Dendritic cell treated with granulocyte-macrophage colony-stimulating factor and Interleukin-4, amounts not matched to agents 40 ng/mL and 50 ng/mL, for 4 days (primary cell): ENCODE measurements at regions not wholly inside any gene's neighbourhood (a gene's known extent, or its start where the extent isn't known, plus 50 kb on each side); places are given as distances from the start of the nearest gene placed in this dataset.

Experiments used
- H3K27ac Mint-ChIP-seq: one replicate; pipeline ENCODE4 v1.8.0; 2022; ENCODE audit warnings: mild to moderate bottlenecking, mixed read lengths
- H3K27me3 Mint-ChIP-seq: one replicate; pipeline ENCODE4 v1.8.0; 2022; ENCODE audit warnings: mild to moderate bottlenecking, mixed read lengths
- H3K36me3 Mint-ChIP-seq: one replicate; pipeline ENCODE4 v1.8.0; 2022; ENCODE audit warnings: low read depth, mixed read lengths
- H3K4me1 Mint-ChIP-seq: one replicate; pipeline ENCODE4 v1.8.0; 2022; ENCODE audit warnings: low read depth, mixed read lengths
- H3K4me3 Mint-ChIP-seq: one replicate; pipeline ENCODE4 v1.8.0; 2022; ENCODE audit warnings: mild to moderate bottlenecking, moderate library complexity, mixed read lengths
- H3K9me3 Mint-ChIP-seq: one replicate; pipeline ENCODE4 v1.8.0; 2022; ENCODE audit warnings: mixed read lengths
- intact Hi-C: fragments of 100-400 bp; cut with micrococcal nuclease; formaldehyde crosslinking; loops from one replicate; pipeline ENCODE4 v1.15.0; 2022

DNA sequence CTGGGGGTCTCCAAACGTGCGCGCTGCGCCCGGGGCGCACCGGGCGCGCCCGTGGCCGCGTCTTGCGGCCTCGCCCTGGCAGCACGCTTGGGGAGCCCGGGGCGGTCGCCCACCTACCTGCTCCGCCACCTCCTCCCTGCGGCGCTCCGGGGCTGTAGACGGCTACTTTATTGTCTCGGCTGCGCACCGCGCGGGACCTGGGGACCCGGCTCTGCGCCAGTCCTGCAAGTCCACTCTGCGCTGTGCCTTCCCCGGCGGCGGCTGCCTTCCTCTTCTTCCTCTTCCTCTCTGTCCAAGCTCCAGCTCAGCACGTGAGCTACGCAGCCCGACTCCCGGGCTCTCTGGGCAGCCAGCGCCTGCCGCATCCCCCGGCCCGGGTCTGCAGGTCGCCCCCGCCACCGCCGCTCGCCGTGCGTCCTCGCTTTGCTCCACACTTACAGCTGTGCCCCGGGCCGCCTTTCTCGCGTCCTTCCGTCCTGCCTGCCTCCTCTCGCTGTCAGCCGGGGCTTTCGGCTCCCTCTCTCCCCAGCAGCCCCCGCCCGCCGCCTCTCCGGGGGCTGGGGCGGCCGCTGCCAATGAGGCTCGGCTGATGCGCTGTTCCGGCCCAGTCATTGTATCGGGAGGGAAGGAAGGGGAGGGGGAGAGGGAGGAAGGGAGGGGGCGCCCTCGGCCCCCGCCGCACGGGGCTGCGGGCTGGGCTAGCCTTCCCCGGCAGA, 156.4 kb upstream of the FRMD4B start:
- H3K27ac Mint-ChIP-seq: peak overlapping the region; percentile 95
- H3K27me3 Mint-ChIP-seq: peaks cover 4% of the 10 kb centered on the region
- peaks cover 27% of the 10 kb centered on the region for H3K36me3 Mint-ChIP-seq
- peak overlapping the region; percentile 98 for H3K4me3 Mint-ChIP-seq
- peaks cover 53% of the 10 kb centered on the region for H3K4me1 Mint-ChIP-seq
- intact Hi-C loops: loop anchor here (5.0 kb wide), 2 partner anchors 45 to 105 kb away; no protein-coding TSS in a partner anchor
- H3K9me3 Mint-ChIP-seq: no peaks in the 10 kb centered on the region

DNA sequence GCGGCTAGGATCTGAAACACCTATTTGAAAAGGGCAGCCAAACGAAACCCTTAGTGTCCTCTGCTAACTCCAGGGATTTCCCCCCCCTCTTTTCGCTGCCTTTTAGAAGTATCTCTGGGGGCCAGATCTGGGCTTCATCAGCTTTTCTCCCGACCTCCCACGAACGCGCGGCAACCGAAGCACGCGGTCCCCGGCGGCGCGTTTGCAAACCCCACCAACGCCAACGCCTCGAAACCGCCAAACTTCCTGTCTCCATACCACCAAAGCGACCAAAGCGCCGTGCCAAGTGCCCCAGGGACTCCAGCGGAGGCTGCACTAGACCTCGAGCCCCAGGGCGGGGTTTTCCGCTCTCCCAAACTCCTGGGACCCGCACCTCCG, 155.8 kb upstream of the FRMD4B start:
- Mint-ChIP-seq H3K27me3 (peaks cover 4% of the 10 kb centered on the region), H3K4me1 (peaks cover 53% of the 10 kb centered on the region)

DNA sequence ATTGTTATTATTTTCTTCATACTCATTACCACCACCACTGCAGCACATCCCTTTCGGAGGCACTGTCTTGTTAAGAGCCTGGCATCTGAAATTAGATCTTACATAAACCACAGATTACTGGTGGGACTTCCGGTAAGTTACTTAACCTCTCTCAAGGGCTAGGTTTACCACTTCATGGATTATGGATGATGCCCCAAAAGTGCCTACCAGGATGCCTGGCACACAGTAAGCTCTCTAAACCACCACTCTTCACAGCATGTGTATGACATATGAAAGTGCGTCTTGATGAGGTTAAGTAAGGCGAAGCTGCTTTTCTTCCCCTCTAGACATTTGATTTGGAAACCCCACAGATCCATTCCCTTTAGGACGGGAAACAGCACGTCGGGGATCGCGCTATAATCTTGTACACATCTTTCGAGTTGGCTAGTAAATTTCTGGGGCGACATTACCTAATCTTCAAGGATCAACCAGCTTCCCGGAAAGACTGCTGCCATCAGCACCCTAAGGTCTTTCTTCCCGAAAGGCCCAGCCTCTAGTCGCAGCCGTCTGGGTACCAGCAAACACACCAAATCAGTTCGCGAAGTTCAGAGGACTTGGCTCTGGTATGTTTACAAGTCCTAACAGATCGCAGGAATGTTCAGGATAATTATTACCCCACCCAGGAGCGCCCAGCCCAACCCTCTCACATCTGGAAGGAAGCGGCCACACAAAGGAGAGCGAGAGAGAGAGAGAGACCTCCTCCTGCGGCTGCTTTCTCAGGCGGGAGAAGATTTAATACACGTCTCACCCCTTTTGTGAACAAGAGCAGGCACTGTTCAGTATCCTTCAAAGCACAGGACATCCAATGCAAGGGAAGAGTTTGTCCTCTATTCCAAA, 155.1 kb upstream of the FRMD4B start:
- intact Hi-C loops: loop anchor here (5.0 kb wide), 2 partner anchors 44 to 104 kb away; no protein-coding TSS in a partner anchor
- Mint-ChIP-seq H3K27me3 (peaks cover 4% of the 10 kb centered on the region), H3K36me3 (peaks cover 32% of the 10 kb centered on the region), H3K4me1 (peaks cover 53% of the 10 kb centered on the region), H3K9me3 (no peaks in the 10 kb centered on the region), H3K4me3 (peak overlapping the region; percentile 98), H3K27ac (peak overlapping the region; percentile 95)

More for the DNA sequence above, 155.8 kb upstream of the FRMD4B start:
- Mint-ChIP-seq H3K4me3 (peak overlapping the region; percentile 98), H3K27ac (peak overlapping the region; percentile 95), H3K9me3 (no peaks in the 10 kb centered on the region), H3K36me3 (peaks cover 27% of the 10 kb centered on the region)
- intact Hi-C loops: loop anchor here (5.0 kb wide), 2 partner anchors 44 to 104 kb away; no protein-coding TSS in a partner anchor

DNA sequence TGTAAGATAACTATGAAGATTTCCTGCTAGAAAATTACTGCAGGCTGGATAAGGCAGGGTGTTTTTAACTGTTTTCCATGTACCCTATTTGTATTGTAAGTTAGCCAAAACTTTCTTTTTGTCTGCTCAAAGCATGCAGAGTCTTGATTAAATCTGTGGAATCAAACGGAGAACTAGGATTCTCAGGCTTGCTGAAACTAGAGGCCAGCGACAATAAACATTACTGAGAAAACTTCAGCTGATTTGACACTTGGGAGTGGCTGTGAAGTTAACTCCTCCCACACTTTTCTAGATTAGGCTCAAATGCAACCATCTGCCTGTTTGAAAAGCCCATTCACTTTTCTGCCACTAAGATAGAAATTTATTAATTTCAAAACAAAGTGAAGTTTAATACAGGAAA, 153.2 kb upstream of the FRMD4B start:
- H3K9me3 Mint-ChIP-seq: no peaks in the 10 kb centered on the region
- no peak overlapping the region for H3K4me3 Mint-ChIP-seq
- peaks cover 53% of the 10 kb centered on the region for H3K4me1 Mint-ChIP-seq
- no peak overlapping the region for H3K27ac Mint-ChIP-seq
- peaks cover 36% of the 10 kb centered on the region for H3K36me3 Mint-ChIP-seq
- intact Hi-C loops: no loop called here
- peaks cover 4% of the 10 kb centered on the region for H3K27me3 Mint-ChIP-seq

DNA sequence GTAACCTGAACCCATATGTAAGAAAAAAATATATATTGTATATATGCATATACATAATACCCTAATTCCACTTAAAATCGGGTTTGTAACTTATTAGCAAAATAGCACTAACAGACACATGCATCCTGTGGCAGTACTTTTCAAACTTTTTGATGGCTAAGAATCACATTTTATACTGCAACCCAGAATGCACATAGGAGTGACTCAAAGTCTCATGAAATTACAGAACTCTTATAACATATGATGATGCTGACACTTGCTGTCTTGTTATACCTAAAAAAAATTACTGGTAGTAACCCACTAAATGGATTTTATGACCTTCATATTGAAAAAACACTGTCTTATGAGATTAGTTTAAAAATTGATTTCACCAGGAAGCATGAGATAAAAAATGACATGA, 152.4 kb upstream of the FRMD4B start:
- no peak overlapping the region for H3K27ac Mint-ChIP-seq
- H3K9me3 Mint-ChIP-seq: no peaks in the 10 kb centered on the region
- peaks cover 4% of the 10 kb centered on the region for H3K27me3 Mint-ChIP-seq
- peaks cover 36% of the 10 kb centered on the region for H3K36me3 Mint-ChIP-seq
- H3K4me3 Mint-ChIP-seq: no peak overlapping the region
- intact Hi-C loops: no loop called here
- H3K4me1 Mint-ChIP-seq: peaks cover 53% of the 10 kb centered on the region

DNA sequence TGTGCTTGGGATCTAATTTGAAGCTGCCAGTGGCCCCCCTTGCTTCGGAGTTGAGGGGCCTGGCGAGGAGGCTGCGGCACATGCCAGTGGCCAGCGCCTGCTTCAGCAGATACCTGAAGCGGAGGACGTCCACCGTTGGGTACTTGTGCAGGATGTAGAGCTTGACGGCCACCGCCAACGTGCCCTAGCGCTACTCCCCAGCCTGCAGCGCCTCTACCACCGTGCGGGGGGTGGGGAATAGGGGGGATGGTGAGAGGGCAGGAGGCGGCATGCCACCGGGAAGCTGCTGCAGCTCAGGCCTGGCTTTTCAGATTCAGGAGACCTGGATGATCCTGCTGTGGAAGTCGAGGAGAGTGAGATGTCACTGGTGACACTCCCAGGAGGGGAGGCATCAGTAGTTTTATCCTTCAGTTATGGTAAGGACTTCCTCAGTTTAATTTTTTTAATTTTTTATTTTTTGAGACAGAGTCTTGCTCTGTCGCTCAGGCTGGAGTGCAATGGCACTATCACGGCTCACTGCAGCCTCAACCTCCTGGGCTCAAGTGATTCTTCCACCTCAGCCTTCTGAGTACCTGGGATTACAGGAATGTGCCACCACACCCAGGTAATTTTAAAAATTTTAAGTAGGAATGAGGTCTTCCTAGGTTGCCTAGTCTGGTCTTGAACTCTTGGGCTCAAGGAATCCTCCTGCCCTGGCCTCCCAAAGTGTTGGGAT, 150.6 kb upstream of the FRMD4B start:
- peaks cover 40% of the 10 kb centered on the region for H3K4me1 Mint-ChIP-seq
- no peak overlapping the region for H3K4me3 Mint-ChIP-seq
- no peak overlapping the region for H3K27ac Mint-ChIP-seq
- peaks cover 4% of the 10 kb centered on the region for H3K27me3 Mint-ChIP-seq
- intact Hi-C loops: no loop called here
- H3K9me3 Mint-ChIP-seq: no peaks in the 10 kb centered on the region
- H3K36me3 Mint-ChIP-seq: peaks cover 23% of the 10 kb centered on the region

DNA sequence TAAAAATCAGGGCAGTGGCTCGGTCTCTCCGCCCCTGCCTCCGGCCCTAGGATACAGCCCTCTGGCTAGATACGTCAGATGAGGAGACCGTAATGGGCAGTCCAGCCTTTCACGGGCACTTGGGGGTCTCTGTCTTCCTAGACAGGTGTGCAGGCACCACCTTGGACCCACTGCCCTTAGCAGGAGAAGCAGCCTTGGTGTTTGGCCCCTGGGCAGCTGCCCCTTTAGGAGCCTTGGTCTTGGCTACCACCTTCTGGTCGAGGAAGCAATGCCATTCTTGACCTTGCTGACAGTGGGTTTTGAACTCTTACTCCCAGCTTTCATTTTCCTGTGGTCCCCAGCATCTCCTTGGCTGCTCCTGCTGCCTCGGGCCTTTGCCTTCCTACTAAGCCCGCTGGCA, 149.7 kb upstream of the FRMD4B start:
- Mint-ChIP-seq H3K9me3 (no peaks in the 10 kb centered on the region), H3K4me3 (no peak overlapping the region), H3K4me1 (peaks cover 34% of the 10 kb centered on the region), H3K27me3 (peaks cover 4% of the 10 kb centered on the region), H3K27ac (no peak overlapping the region), H3K36me3 (peaks cover 17% of the 10 kb centered on the region)
- intact Hi-C loops: no loop called here

DNA sequence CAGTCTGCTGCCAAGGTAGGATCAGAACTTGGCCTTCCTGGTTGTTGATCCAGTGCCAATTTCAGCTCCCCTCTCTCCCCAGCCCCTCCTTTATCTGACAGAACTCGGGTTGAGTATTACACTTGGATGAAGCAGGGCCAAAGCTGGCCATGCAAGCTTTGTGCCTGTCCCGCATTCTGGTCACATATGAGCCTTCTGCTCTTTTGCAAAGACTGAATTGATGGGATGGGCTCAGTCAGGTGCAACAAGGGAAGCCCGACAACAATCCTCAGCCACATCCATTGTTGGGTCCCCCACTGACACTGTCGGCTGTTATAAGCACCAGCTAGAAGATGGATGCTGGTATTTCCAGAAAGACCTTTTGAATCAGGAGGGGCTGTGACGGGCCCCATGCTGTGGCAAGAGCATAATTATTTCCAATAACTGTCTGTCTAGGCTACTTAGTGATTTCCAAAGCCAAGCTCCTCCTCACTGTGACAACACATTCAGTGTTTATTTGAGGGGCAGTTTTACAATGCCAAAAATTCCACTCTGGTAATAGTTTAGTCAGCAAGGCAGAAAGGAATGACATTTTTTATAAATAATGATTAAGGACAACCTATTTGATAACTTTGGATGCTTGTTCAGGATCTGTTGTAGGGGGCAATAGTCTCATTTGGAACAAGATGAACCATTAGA, 146.8 kb upstream of the FRMD4B start:
- Mint-ChIP-seq H3K9me3 (no peaks in the 10 kb centered on the region), H3K4me1 (peaks cover 35% of the 10 kb centered on the region), H3K27me3 (no peaks in the 10 kb centered on the region), H3K4me3 (no peak overlapping the region), H3K27ac (no peak overlapping the region), H3K36me3 (peaks cover 9% of the 10 kb centered on the region)
- intact Hi-C loops: no loop called here

DNA sequence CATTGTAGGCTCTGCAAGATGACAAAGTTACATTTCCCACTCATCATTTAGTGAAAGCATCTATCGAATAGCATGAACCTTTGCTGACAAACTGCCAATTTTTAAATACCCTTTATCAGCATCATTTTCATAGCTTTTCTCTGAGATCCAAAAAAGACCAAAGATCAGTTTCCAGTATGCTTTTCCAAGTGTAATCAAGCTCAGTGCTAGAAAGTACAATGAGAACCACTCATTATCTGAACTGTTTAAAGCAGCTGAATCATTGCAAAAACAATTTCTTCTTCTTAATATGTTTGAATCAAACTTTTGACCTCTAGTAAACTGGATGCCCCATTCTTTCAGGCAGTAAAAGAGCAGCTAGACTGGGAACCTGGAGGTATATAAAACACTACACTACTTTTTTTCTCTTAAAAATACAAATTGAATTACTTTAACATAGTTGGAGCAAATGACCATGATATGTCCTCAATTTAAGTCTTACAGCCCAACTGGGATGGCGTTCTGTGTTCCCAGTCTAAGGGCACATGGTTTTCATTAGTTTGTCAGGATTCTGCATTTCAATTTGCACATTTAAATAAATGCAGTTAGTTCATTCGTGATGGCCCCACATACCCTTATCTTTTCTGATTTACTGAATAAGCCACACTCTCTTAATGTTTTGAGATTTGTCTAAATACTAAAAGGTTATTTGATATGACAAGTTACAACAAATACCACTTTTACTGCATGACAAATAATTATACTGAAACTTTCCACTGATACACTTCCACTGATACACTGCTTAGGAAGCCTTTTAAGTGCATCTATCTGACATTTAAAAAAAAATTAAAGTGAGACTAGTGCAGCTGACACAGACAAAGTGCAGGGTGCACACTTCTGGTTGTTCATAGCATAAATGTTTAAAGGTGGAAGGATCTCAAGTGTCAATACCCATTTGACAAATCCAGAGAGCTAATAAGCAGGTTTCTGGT, 146.0 kb upstream of the FRMD4B start:
- Mint-ChIP-seq H3K4me1 (peaks cover 38% of the 10 kb centered on the region), H3K36me3 (peaks cover 11% of the 10 kb centered on the region), H3K9me3 (no peaks in the 10 kb centered on the region), H3K27ac (no peak overlapping the region), H3K4me3 (no peak overlapping the region), H3K27me3 (no peaks in the 10 kb centered on the region)
- intact Hi-C loops: no loop called here

DNA sequence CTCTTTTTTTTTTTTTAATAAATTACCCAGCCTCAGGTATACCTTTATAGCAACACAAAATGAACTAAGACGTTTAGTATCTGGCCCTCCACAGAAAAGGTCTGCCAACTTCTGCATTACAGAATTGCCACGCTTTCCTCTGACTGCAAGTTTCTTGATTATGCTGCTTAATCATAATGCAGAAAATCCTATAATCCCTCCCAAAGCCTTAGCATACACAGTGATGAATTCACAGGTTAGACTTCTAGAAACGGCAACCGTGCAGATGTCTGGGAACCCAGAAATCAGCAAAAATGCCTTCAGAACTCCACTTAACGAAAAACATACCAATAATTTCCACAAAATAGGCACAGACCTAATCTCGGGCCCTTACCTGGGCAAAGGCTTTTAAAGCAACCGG, 144.7 kb upstream of the FRMD4B start:
- Mint-ChIP-seq H3K27ac (no peak overlapping the region), H3K9me3 (no peaks in the 10 kb centered on the region), H3K36me3 (peaks cover 5% of the 10 kb centered on the region), H3K4me1 (peaks cover 49% of the 10 kb centered on the region), H3K27me3 (no peaks in the 10 kb centered on the region), H3K4me3 (no peak overlapping the region)
- intact Hi-C loops: no loop called here

DNA sequence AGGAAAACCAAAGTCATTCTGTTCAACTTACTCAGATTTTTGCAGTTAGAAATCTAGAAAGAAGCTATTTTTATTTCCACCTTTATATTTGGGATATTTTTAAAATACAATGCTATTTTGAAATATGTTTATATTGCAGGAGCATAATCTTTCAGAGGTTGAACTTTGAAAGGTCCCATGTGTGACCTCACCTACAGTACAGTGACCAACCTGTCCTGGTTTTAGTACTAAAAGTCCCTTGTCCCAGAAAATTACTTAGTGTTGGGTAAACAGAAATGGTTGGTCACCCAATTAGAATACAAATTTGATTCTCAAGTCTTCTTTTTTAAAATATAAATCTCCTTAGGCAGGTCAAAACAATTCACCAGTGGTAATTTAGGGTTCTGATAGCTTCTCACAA, 141.6 kb upstream of the FRMD4B start:
- H3K4me3 Mint-ChIP-seq: no peak overlapping the region
- no peaks in the 10 kb centered on the region for H3K27me3 Mint-ChIP-seq
- peaks cover 5% of the 10 kb centered on the region for H3K36me3 Mint-ChIP-seq
- H3K4me1 Mint-ChIP-seq: peaks cover 73% of the 10 kb centered on the region
- no peak overlapping the region for H3K27ac Mint-ChIP-seq
- intact Hi-C loops: no loop called here
- no peaks in the 10 kb centered on the region for H3K9me3 Mint-ChIP-seq

DNA sequence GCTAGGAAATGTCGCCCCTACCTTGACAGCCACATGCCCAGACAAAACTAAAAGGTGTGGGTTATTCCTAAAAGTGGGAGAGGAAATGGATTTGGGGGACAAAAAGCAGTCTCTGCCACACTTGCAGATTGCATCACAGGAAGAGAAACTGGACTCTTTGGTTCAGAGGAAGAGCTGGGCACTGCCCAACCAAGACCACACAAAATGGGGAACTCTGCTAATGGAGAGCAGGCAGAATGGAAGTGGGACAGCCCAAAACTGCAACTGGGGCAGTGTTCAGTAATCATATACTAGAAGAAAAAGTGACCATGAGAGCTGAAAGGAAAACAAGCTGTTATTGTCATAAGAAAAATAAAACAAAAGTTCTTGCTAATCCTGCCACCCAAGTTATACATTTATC, 138.9 kb upstream of the FRMD4B start:
- Mint-ChIP-seq H3K9me3 (no peaks in the 10 kb centered on the region), H3K27me3 (no peaks in the 10 kb centered on the region), H3K4me3 (no peak overlapping the region), H3K4me1 (peaks cover 81% of the 10 kb centered on the region), H3K27ac (peak overlapping the region; percentile 73), H3K36me3 (peaks cover 11% of the 10 kb centered on the region)
- intact Hi-C loops: no loop called here

DNA sequence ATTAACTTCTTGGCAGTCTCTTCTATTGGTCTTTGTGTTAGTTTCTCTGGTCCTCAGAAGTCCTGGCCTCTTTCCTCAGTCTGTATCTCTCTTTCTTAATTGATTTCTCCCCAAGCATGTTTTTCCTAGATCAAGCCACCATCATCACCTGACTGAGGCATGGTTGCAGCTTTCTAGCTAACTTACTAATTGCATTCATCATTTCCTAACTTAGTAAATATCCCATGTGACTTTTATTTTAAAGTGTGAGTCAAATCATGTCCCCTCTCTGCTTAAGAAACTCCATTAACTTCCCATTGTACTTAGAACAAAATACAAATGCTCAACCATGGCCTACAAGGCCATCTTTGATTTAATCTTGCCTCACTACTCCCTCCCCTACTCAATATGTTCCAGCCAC, 135.4 kb upstream of the FRMD4B start:
- H3K4me3 Mint-ChIP-seq: no peak overlapping the region
- peaks cover 73% of the 10 kb centered on the region for H3K4me1 Mint-ChIP-seq
- no peaks in the 10 kb centered on the region for H3K27me3 Mint-ChIP-seq
- no peaks in the 10 kb centered on the region for H3K9me3 Mint-ChIP-seq
- peaks cover 6% of the 10 kb centered on the region for H3K36me3 Mint-ChIP-seq
- intact Hi-C loops: no loop called here
- H3K27ac Mint-ChIP-seq: peak overlapping the region; percentile 5
